Spleen (tissue), 7 donors: ENCODE measurements at regions not wholly inside any gene's neighbourhood (a gene's known extent, or its start where the extent isn't known, plus 50 kb on each side); places are given as distances from the start of the nearest gene placed in this dataset.

Source experiments
- POLR2A ChIP-seq, 3 donors: fragments of 450-650 bp; IDR thresholded peaks; one replicate each; pipeline ENCODE4 v1.5.1; 2017; ENCODE audit warnings: antibody characterized with exemption in 3 of 3, mild to moderate bottlenecking in 1 of 3
- TF ChIP-seq, protein P1 (sequence below), 11 experiments: fragments of 200-600 bp in 7 of 11; fragments of 450-650 bp in 4 of 11; sonication (generic) in 4 of 11; IDR thresholded peaks in 8 of 11; conservative IDR thresholded peaks in 3 of 11; 1 replicate in 7 of 11; 2 replicates in 4 of 11; pipeline versions ENCODE4 v1.4.0 to v1.8.0; 2016 to 2021; ENCODE audit warnings: antibody characterized with exemption in 11 of 11, inconsistent platforms in 4 of 11, mild to moderate bottlenecking in 1 of 11
- donor health status: DM: no; HTN: no; CAD: no; lungs with moderate emphysema.
- donor health status: DM: no; HTN: no; CAD: no.
- donor health status: DM: no; HTN: no; CAD: no.

GRCh38 chr18:43757273-43757672 lies 480.0 kb upstream of the SYT4 start:
- no peak for TF ChIP-seq POLR2A (IDR thresholded peaks at IDR 0.05)
- TF ChIP-seq, protein P1, sequence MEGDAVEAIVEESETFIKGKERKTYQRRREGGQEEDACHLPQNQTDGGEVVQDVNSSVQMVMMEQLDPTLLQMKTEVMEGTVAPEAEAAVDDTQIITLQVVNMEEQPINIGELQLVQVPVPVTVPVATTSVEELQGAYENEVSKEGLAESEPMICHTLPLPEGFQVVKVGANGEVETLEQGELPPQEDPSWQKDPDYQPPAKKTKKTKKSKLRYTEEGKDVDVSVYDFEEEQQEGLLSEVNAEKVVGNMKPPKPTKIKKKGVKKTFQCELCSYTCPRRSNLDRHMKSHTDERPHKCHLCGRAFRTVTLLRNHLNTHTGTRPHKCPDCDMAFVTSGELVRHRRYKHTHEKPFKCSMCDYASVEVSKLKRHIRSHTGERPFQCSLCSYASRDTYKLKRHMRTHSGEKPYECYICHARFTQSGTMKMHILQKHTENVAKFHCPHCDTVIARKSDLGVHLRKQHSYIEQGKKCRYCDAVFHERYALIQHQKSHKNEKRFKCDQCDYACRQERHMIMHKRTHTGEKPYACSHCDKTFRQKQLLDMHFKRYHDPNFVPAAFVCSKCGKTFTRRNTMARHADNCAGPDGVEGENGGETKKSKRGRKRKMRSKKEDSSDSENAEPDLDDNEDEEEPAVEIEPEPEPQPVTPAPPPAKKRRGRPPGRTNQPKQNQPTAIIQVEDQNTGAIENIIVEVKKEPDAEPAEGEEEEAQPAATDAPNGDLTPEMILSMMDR (IDR thresholded peaks at IDR 0.05 in 8 of 11, conservative IDR thresholded peaks at IDR 0.05 in 3 of 11): no peak
